GM23338 (cell line): ENCODE measurements at regions not wholly inside any gene's neighbourhood (a gene's known extent, or its start where the extent isn't known, plus 50 kb on each side); places are given as distances from the start of the nearest gene placed in this dataset.

ENCODE experiments used
- CREB1 ChIP-seq: fragments of 250-450 bp; sonication (Bioruptor Pico); IDR thresholded peaks from 2 replicates; pipeline ENCODE4 v1.5.0; 2020; ENCODE audit warnings: low read depth, mild to moderate bottlenecking, moderate library complexity
- CTCF ChIP-seq, 2 experiments: fragments of 200-600 bp in 1 of 2; sonication (generic) in 1 of 2; conservative IDR thresholded peaks; 2 replicates each; pipeline versions ENCODE4 v1.5.1 to v1.6.1; 2016 to 2017; ENCODE audit warnings: antibody characterized with exemption in 2 of 2, low read depth in 2 of 2, mild to moderate bottlenecking in 2 of 2, moderate library complexity in 1 of 2
- EZH2 ChIP-seq: fragments of 200-600 bp; sonication (generic); IDR thresholded peaks from one replicate; pipeline ENCODE4 v1.8.0; 2017; ENCODE audit warnings: antibody characterized with exemption, mild to moderate bottlenecking, low read depth; ENCODE audit not compliant: unreplicated experiment
- EZH2phosphoT487 ChIP-seq: fragments of 200-600 bp; sonication (generic); IDR thresholded peaks from one replicate; pipeline ENCODE4 v1.8.1; 2018; ENCODE audit warnings: antibody characterized with exemption; ENCODE audit not compliant: unreplicated experiment
- JUNB ChIP-seq: IDR thresholded peaks from one replicate; pipeline ENCODE4 v1.6.1; 2016; ENCODE audit warnings: antibody characterized with exemption; ENCODE audit not compliant: unreplicated experiment
- STAT1 ChIP-seq: IDR thresholded peaks from one replicate; pipeline ENCODE4 v1.6.1; 2016; ENCODE audit warnings: antibody characterized with exemption; ENCODE audit not compliant: unreplicated experiment
- ZNF331 ChIP-seq: fragments of 250-450 bp; sonication (Bioruptor Pico); IDR thresholded peaks from 2 replicates; pipeline ENCODE4 v1.5.0; 2020; ENCODE audit warnings: low read depth, mild to moderate bottlenecking, moderate library complexity
- TF ChIP-seq, protein P1 (sequence below): IDR thresholded peaks from one replicate; pipeline ENCODE4 v1.6.1; 2018; ENCODE audit warnings: antibody characterized with exemption; ENCODE audit not compliant: unreplicated experiment

- no peak for TF ChIP-seq CTCF (conservative IDR thresholded peaks at IDR 0.05; ENCODE audit: low read depth in 2 of 2)
- no peak for TF ChIP-seq ZNF331
- no peak for TF ChIP-seq EZH2
- no peak for TF ChIP-seq STAT1
- no peak for TF ChIP-seq EZH2phosphoT487
- no peak for TF ChIP-seq CREB1 (CRISPR knock-in tag)
- TF ChIP-seq, protein P1, sequence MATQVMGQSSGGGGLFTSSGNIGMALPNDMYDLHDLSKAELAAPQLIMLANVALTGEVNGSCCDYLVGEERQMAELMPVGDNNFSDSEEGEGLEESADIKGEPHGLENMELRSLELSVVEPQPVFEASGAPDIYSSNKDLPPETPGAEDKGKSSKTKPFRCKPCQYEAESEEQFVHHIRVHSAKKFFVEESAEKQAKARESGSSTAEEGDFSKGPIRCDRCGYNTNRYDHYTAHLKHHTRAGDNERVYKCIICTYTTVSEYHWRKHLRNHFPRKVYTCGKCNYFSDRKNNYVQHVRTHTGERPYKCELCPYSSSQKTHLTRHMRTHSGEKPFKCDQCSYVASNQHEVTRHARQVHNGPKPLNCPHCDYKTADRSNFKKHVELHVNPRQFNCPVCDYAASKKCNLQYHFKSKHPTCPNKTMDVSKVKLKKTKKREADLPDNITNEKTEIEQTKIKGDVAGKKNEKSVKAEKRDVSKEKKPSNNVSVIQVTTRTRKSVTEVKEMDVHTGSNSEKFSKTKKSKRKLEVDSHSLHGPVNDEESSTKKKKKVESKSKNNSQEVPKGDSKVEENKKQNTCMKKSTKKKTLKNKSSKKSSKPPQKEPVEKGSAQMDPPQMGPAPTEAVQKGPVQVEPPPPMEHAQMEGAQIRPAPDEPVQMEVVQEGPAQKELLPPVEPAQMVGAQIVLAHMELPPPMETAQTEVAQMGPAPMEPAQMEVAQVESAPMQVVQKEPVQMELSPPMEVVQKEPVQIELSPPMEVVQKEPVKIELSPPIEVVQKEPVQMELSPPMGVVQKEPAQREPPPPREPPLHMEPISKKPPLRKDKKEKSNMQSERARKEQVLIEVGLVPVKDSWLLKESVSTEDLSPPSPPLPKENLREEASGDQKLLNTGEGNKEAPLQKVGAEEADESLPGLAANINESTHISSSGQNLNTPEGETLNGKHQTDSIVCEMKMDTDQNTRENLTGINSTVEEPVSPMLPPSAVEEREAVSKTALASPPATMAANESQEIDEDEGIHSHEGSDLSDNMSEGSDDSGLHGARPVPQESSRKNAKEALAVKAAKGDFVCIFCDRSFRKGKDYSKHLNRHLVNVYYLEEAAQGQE, result no peak
- no peak for TF ChIP-seq JUNB
Measured at GRCh38 chr4:159867673-159868072, 764.8 kb downstream of the RAPGEF2 start.
